Ishikawa (cell line): ENCODE measurements at regions not wholly inside any gene's neighbourhood (a gene's known extent, or its start where the extent isn't known, plus 50 kb on each side); places are given as distances from the start of the nearest gene placed in this dataset.

ENCODE experiments used
- CEBPB ChIP-seq: IDR thresholded peaks from 2 replicates; pipeline ENCODE4 v1.6.1; 2012
- CREB1 ChIP-seq: IDR thresholded peaks from 2 replicates; pipeline ENCODE4 v1.6.1; 2012; ENCODE audit warnings: low read depth
- EGR1 ChIP-seq: IDR thresholded peaks from 2 replicates; pipeline ENCODE4 v1.6.1; 2012
- EP300 ChIP-seq: IDR thresholded peaks from 2 replicates; pipeline ENCODE4 v1.6.1; 2012; ENCODE audit warnings: borderline replicate concordance
- NFIC ChIP-seq: IDR thresholded peaks from 2 replicates; pipeline ENCODE4 v1.6.1; 2012
- RAD21 ChIP-seq: IDR thresholded peaks from 2 replicates; pipeline ENCODE4 v1.6.1; 2012; ENCODE audit warnings: low read depth
- TAF1 ChIP-seq: IDR thresholded peaks from 2 replicates; pipeline ENCODE4 v1.6.1; 2012; ENCODE audit warnings: low read depth, mild to moderate bottlenecking
- ZBTB7A ChIP-seq: IDR thresholded peaks from 2 replicates; pipeline ENCODE4 v1.6.1; 2012; ENCODE audit warnings: low read depth
- TF ChIP-seq, protein P1 (sequence below): IDR thresholded peaks from 2 replicates; pipeline ENCODE4 v1.6.1; 2012
- TF ChIP-seq, protein P2 (sequence below): IDR thresholded peaks from 2 replicates; pipeline ENCODE4 v1.6.1; 2012
- TF ChIP-seq, protein P3 (sequence below): IDR thresholded peaks from 2 replicates; pipeline ENCODE4 v1.6.1; 2012; ENCODE audit warnings: low read depth, mild to moderate bottlenecking

DNA sequence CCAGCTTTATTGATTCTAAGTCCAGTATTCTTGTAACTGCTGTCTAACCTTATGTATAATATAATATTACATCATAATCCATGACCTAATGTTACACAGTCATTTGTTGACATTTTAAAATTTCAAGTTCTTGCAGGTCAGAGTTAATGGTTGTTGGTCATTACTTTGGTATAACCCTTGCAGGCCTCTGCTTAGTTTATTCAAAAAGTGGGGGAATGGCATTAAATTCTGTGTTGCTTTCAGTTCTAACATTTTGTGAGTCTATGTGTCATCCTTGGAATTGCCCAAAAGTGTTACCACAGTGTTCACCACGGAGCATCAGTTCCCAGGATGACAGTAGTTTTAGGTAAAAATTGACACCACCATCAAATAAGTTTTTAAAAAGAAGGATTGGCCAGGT lies 174.8 kb upstream of the BCL6 start:
- TF ChIP-seq CEBPB = no peak
- no peak for TF ChIP-seq TAF1
- no peak for TF ChIP-seq EP300
- no peak for TF ChIP-seq RAD21
- TF ChIP-seq CREB1 = no peak
- TF ChIP-seq, protein P1, sequence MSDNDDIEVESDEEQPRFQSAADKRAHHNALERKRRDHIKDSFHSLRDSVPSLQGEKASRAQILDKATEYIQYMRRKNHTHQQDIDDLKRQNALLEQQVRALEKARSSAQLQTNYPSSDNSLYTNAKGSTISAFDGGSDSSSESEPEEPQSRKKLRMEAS = no peak
- no peak for TF ChIP-seq NFIC
- TF ChIP-seq, protein P2, sequence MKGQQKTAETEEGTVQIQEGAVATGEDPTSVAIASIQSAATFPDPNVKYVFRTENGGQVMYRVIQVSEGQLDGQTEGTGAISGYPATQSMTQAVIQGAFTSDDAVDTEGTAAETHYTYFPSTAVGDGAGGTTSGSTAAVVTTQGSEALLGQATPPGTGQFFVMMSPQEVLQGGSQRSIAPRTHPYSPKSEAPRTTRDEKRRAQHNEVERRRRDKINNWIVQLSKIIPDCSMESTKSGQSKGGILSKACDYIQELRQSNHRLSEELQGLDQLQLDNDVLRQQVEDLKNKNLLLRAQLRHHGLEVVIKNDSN = no peak
- TF ChIP-seq, protein P3, sequence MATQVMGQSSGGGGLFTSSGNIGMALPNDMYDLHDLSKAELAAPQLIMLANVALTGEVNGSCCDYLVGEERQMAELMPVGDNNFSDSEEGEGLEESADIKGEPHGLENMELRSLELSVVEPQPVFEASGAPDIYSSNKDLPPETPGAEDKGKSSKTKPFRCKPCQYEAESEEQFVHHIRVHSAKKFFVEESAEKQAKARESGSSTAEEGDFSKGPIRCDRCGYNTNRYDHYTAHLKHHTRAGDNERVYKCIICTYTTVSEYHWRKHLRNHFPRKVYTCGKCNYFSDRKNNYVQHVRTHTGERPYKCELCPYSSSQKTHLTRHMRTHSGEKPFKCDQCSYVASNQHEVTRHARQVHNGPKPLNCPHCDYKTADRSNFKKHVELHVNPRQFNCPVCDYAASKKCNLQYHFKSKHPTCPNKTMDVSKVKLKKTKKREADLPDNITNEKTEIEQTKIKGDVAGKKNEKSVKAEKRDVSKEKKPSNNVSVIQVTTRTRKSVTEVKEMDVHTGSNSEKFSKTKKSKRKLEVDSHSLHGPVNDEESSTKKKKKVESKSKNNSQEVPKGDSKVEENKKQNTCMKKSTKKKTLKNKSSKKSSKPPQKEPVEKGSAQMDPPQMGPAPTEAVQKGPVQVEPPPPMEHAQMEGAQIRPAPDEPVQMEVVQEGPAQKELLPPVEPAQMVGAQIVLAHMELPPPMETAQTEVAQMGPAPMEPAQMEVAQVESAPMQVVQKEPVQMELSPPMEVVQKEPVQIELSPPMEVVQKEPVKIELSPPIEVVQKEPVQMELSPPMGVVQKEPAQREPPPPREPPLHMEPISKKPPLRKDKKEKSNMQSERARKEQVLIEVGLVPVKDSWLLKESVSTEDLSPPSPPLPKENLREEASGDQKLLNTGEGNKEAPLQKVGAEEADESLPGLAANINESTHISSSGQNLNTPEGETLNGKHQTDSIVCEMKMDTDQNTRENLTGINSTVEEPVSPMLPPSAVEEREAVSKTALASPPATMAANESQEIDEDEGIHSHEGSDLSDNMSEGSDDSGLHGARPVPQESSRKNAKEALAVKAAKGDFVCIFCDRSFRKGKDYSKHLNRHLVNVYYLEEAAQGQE = no peak
- no peak for TF ChIP-seq ZBTB7A
- no peak for TF ChIP-seq EGR1
